PC-9 (cell line): ENCODE measurements at regions not wholly inside any gene's neighbourhood (a gene's known extent, or its start where the extent isn't known, plus 50 kb on each side); places are given as distances from the start of the nearest gene placed in this dataset.
A peak's percentile ranks its signal among the peaks of the same experiment; 100 is the strongest.

Experiments used
- BruUV-seq: library from RNA; stranded (reverse); fragments of 400-500 nt; replicated peaks from 2 replicates; lab custom pipeline; 2021; lab: Mats Ljungman, UMichigan
- CTCF ChIA-PET: fragments of 300-600 bp; sonication (Branson Sonifier 250); formaldehyde crosslinking; loops from one replicate; lab custom pipeline; 2022; ENCODE audit warnings: antibody characterized with exemption; lab: Charles Lee
- POLR2A ChIA-PET: fragments of 300-600 bp; sonication (Branson Sonifier 250); formaldehyde crosslinking; loops from one replicate; lab custom pipeline; 2022; ENCODE audit warnings: antibody characterized with exemption; ENCODE audit not compliant: unreplicated experiment; lab: Charles Lee
- DNase-seq, 2 experiments: peaks; one replicate each; pipeline versions ENCODE4 v3.0.0 to v3.0.0-alpha.2; 2015 to 2022; ENCODE audit warnings: mixed read lengths in 1 of 2
- H2AFZ ChIP-seq: fragments of 200-600 bp; sonication (generic); 2 replicates; pipeline ENCODE4 v1.8.1; 2017; ENCODE audit warnings: antibody characterized with exemption
- H3F3A ChIP-seq: fragments of 200-600 bp; sonication (generic); 2 replicates; pipeline ENCODE4 v1.8.1; 2017; ENCODE audit warnings: antibody characterized with exemption, mild to moderate bottlenecking, low read depth; ENCODE audit not compliant: insufficient read depth
- H3K27ac ChIP-seq: fragments of 200-600 bp; sonication (generic); 2 replicates; pipeline ENCODE4 v1.6.1; 2016; ENCODE audit warnings: mixed run types
- H3K27me3 ChIP-seq: fragments of 200-600 bp; sonication (generic); 2 replicates; pipeline ENCODE4 v1.6.1; 2016; ENCODE audit warnings: low read depth, mixed run types; ENCODE audit not compliant: insufficient read depth
- H3K36me3 ChIP-seq: fragments of 200-600 bp; sonication (generic); 2 replicates; pipeline ENCODE4 v1.6.1; 2016; ENCODE audit warnings: low read depth, mixed run types
- H3K4me1 ChIP-seq: fragments of 200-600 bp; sonication (generic); replicated peaks from 2 replicates; pipeline ENCODE4 v1.6.1; 2016; ENCODE audit warnings: mixed run types; ENCODE audit not compliant: insufficient read depth
- H3K4me2 ChIP-seq: fragments of 200-600 bp; sonication (generic); 2 replicates; pipeline ENCODE4 v1.6.1; 2017; ENCODE audit warnings: mixed run types
- H3K4me3 ChIP-seq: fragments of 200-600 bp; sonication (generic); 2 replicates; pipeline ENCODE4 v1.6.1; 2016; ENCODE audit warnings: mixed run types
- H3K79me2 ChIP-seq: fragments of 200-600 bp; sonication (generic); 2 replicates; pipeline ENCODE4 v1.6.1; 2017; ENCODE audit warnings: low read depth, mixed run types
- H3K9me2 ChIP-seq: fragments of 200-600 bp; sonication (generic); 2 replicates; pipeline ENCODE4 v1.8.1; 2017; ENCODE audit warnings: mild to moderate bottlenecking; ENCODE audit not compliant: insufficient read depth
- H3K9me3 ChIP-seq: fragments of 200-600 bp; sonication (generic); 2 replicates; pipeline ENCODE4 v1.8.1; 2016; ENCODE audit warnings: low read depth; ENCODE audit not compliant: insufficient read depth
- H4K20me1 ChIP-seq: fragments of 200-600 bp; sonication (generic); 2 replicates; pipeline ENCODE4 v1.8.1; 2017; ENCODE audit not compliant: insufficient read depth
- CTCF ChIP-seq: fragments of 200-600 bp; sonication (generic); conservative IDR thresholded peaks from 2 replicates; pipeline ENCODE4 v1.6.1; 2017; ENCODE audit warnings: mixed run types, antibody characterized with exemption, mild to moderate bottlenecking, moderate library complexity
- EZH2 ChIP-seq: fragments of 200-600 bp; sonication (generic); IDR thresholded peaks from 2 replicates; pipeline ENCODE4 v1.8.0; 2017; ENCODE audit warnings: antibody characterized with exemption, low read depth
- intact Hi-C: fragments of 100-400 bp; cut with micrococcal nuclease; formaldehyde crosslinking; loops from one replicate; pipeline ENCODE4 v1.10.0; 2022; ENCODE audit not compliant: unreplicated experiment

GRCh38 chr18:71433373-71433772 lies 1110.8 kb downstream of the CBLN2 start:
- no peak for DNase-seq
- CTCF ChIA-PET: no interaction called here
- intact Hi-C loops: loop anchor here (1.0 kb wide), 1 partner anchor 17 kb away; no protein-coding TSS in a partner anchor
- H3K4me3 ChIP-seq: no peak overlapping the region
- no peaks in the 10 kb centered on the region for H3K4me1 ChIP-seq
- H3K27me3 ChIP-seq: no peaks in the 10 kb centered on the region
- TF ChIP-seq EZH2 (no peak), CTCF (no peak)
- no peaks in the 10 kb centered on the region for H3F3A ChIP-seq
- H2AFZ ChIP-seq: no peak overlapping the region
- no peaks in the 10 kb centered on the region for H3K36me3 ChIP-seq
- H3K9me3 ChIP-seq: no peaks in the 10 kb centered on the region
- POLR2A ChIA-PET: no interaction called here
- no peaks in the 10 kb centered on the region for H3K9me2 ChIP-seq
- H3K79me2 ChIP-seq: no peaks in the 10 kb centered on the region
- no peaks in the 10 kb centered on the region for H4K20me1 ChIP-seq
- H3K4me2 ChIP-seq: no peak overlapping the region
- no TSS peak for BruUV-seq
- H3K27ac ChIP-seq: no peak overlapping the region

GRCh38 chr18:71431689-71432088 lies 1112.5 kb downstream of the CBLN2 start:
- H3K4me1 ChIP-seq: no peaks in the 10 kb centered on the region
- no peak overlapping the region for H3K4me2 ChIP-seq
- H3K27me3 ChIP-seq: no peaks in the 10 kb centered on the region
- no peaks in the 10 kb centered on the region for H3K9me2 ChIP-seq
- H3K27ac ChIP-seq: no peak overlapping the region
- H3K9me3 ChIP-seq: peaks cover 3% of the 10 kb centered on the region; the same call in 1 of the 2 replicates
- POLR2A ChIA-PET: no interaction called here
- CTCF ChIA-PET: no interaction called here
- no TSS peak for BruUV-seq
- no peak for DNase-seq
- H3K36me3 ChIP-seq: no peaks in the 10 kb centered on the region
- no peaks in the 10 kb centered on the region for H3F3A ChIP-seq
- no peaks in the 10 kb centered on the region for H4K20me1 ChIP-seq
- no peak for TF ChIP-seq CTCF
- TF ChIP-seq EZH2: no peak
- peak overlapping the region; percentile 66; the same call in 1 of the 2 replicates for H2AFZ ChIP-seq
- no peaks in the 10 kb centered on the region for H3K79me2 ChIP-seq
- intact Hi-C loops: no loop called here
- no peak overlapping the region for H3K4me3 ChIP-seq

- Histone ChIP-seq H3K4me3 (no peak overlapping the region), H3K4me1 (no peaks in the 10 kb centered on the region), H4K20me1 (no peaks in the 10 kb centered on the region), H3K27ac (no peak overlapping the region), H3K36me3 (no peaks in the 10 kb centered on the region), H3K27me3 (no peaks in the 10 kb centered on the region), H3K79me2 (no peaks in the 10 kb centered on the region), H3K9me2 (no peaks in the 10 kb centered on the region), H3K9me3 (peaks cover 4% of the 10 kb centered on the region; the same call in 1 of the 2 replicates), H3K4me2 (no peak overlapping the region), H2AFZ (peak overlapping the region; percentile 66; the same call in 1 of the 2 replicates), H3F3A (no peaks in the 10 kb centered on the region)
- DNase-seq: no peak
- ChIA-PET POLR2A (interaction anchor here (0.6 kb wide), 1 partner anchor 298 kb away, joined by 4 read pairs; no protein-coding TSS in a partner anchor), CTCF (no interaction called here)
- BruUV-seq: no TSS peak
- intact Hi-C loops: no loop called here
- TF ChIP-seq EZH2 (no peak), CTCF (no peak)
These were observed 1113.0 kb downstream of the CBLN2 start for GRCh38 chr18:71431171-71431570.
